ENCODE measurements at regions not wholly inside any gene's neighbourhood (a gene's known extent, or its start where the extent isn't known, plus 50 kb on each side); places are given as distances from the start of the nearest gene placed in this dataset.

- Histone ChIP-seq H3K79me2 (replicated peaks; ENCODE audit: insufficient read depth) (no peaks in the 10 kb centered on the region), H3K9me2 (ENCODE audit: insufficient read depth) (no peaks in the 10 kb centered on the region), H2AFZ (no peak overlapping the region), H3K4me1 (ENCODE audit: insufficient read depth) (no peaks in the 10 kb centered on the region; the same call in 1 of the 2 replicates), H3K27me3 (ENCODE audit: insufficient read depth) (no peaks in the 10 kb centered on the region), H3K4me3 (no peak overlapping the region), H3K36me3 (ENCODE audit: insufficient read depth) (no peaks in the 10 kb centered on the region), H4K20me1 (replicated peaks; ENCODE audit: insufficient read depth) (no peaks in the 10 kb centered on the region), H3K27ac (ENCODE audit: low read depth) (no peak overlapping the region), H3K4me2 (no peak overlapping the region), H3F3A (replicated peaks; ENCODE audit: low read depth) (no peaks in the 10 kb centered on the region)
- DNase-seq (ENCODE audit: low spot score) (no peak), ATAC-seq (no peak)
- Mint-ChIP-seq H3K27me3 (ENCODE audit: insufficient read depth, low read depth, poor library complexity) (peaks cover 5% of the 10 kb centered on the region), H3K4me3 (no peak overlapping the region), H3K27ac (no peak overlapping the region), H3K36me3 (ENCODE audit: low read depth) (no peaks in the 10 kb centered on the region), H3K9me3 (peaks cover 4% of the 10 kb centered on the region; the same call in 2 of the 3 replicates), H3K4me1 (peaks cover 5% of the 10 kb centered on the region; the same call in 2 of the 3 replicates)
- TF ChIP-seq EZH2 (IDR thresholded peaks at IDR 0.05; ENCODE audit: low read depth, unreplicated experiment) = no peak
These were observed 374.5 kb upstream of the PROK2 start for GRCh38 chr3:72159487-72159886.

GRCh38 chr3:72158639-72159326 is 373.8 kb upstream of the PROK2 start:
- peaks cover 7% of the 10 kb centered on the region; the same call in 2 of the 3 replicates for H3K9me3 Mint-ChIP-seq
- Histone ChIP-seq H4K20me1 (replicated peaks; ENCODE audit: insufficient read depth) (no peaks in the 10 kb centered on the region), H3K27me3 (ENCODE audit: insufficient read depth) (no peaks in the 10 kb centered on the region), H3K79me2 (replicated peaks; ENCODE audit: insufficient read depth) (no peaks in the 10 kb centered on the region), H3F3A (replicated peaks; ENCODE audit: low read depth) (no peaks in the 10 kb centered on the region), H3K36me3 (ENCODE audit: insufficient read depth) (no peaks in the 10 kb centered on the region), H3K27ac (ENCODE audit: low read depth) (no peak overlapping the region), H2AFZ (no peak overlapping the region), H3K4me3 (no peak overlapping the region), H3K9me2 (ENCODE audit: insufficient read depth) (no peaks in the 10 kb centered on the region), H3K4me2 (no peak overlapping the region), H3K4me1 (ENCODE audit: insufficient read depth) (no peaks in the 10 kb centered on the region; the same call in 1 of the 2 replicates)
- peaks cover 5% of the 10 kb centered on the region for H3K27me3 Mint-ChIP-seq (ENCODE audit: insufficient read depth, low read depth, poor library complexity)
- DNase-seq (ENCODE audit: low spot score) (no peak), ATAC-seq (peak; percentile 59)
- no peak overlapping the region for H3K4me3 Mint-ChIP-seq
- TF ChIP-seq ETS1 (IDR thresholded peaks at IDR 0.05) (no peak), EZH2phosphoT487 (IDR thresholded peaks at IDR 0.05; ENCODE audit: unreplicated experiment) (no peak), ZNF462 (CRISPR knock-in tag; IDR thresholded peaks at IDR 0.05) (no peak), CTCF (conservative IDR thresholded peaks at IDR 0.05; ENCODE audit: low read depth in 2 of 2) (no peak), JUNB (IDR thresholded peaks at IDR 0.05; ENCODE audit: unreplicated experiment) (no peak)
- H3K27ac Mint-ChIP-seq = no peak overlapping the region
- peaks cover 5% of the 10 kb centered on the region; the same call in 2 of the 3 replicates for H3K4me1 Mint-ChIP-seq
- no peaks in the 10 kb centered on the region for H3K36me3 Mint-ChIP-seq (ENCODE audit: low read depth)
